Lower leg skin (tissue), 3 donors: ENCODE measurements at regions not wholly inside any gene's neighbourhood (a gene's known extent, or its start where the extent isn't known, plus 50 kb on each side); places are given as distances from the start of the nearest gene placed in this dataset.

ENCODE experiments used
- POLR2A ChIP-seq, 2 donors: fragments of 450-650 bp; IDR thresholded peaks; one replicate each; pipeline ENCODE4 v1.6.1; 2016 to 2017; ENCODE audit warnings: antibody characterized with exemption in 2 of 2, mild to moderate bottlenecking in 1 of 2, moderate library complexity in 1 of 2
- TF ChIP-seq, protein P1 (sequence below), 3 donors: fragments of 450-650 bp; IDR thresholded peaks; one replicate each; pipeline ENCODE4 v1.5.1; 2016; ENCODE audit warnings: antibody characterized with exemption in 3 of 3, mild to moderate bottlenecking in 3 of 3, moderate library complexity in 2 of 3

DNA sequence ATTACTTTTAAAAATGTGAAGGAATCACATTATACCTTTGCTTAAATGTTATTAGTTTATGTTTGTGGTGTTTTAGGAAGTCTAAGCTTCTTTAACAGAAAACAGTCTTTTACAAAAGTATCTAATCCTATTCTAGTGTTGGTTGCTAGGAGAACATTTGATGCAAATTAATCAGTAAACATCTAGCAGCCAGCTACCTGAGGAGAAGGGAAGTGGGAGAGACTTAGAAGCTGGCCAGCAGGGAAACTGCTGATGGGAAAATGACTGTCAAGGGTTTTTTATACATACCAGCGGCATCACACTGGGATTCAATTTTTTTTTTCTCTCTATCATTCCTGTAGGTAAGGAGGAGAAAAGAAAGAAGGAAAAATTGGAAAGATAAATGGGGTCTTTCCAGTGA, 686.0 kb upstream of the MMS22L start:
- no peak for TF ChIP-seq POLR2A (IDR thresholded peaks at IDR 0.05)
- TF ChIP-seq, protein P1, sequence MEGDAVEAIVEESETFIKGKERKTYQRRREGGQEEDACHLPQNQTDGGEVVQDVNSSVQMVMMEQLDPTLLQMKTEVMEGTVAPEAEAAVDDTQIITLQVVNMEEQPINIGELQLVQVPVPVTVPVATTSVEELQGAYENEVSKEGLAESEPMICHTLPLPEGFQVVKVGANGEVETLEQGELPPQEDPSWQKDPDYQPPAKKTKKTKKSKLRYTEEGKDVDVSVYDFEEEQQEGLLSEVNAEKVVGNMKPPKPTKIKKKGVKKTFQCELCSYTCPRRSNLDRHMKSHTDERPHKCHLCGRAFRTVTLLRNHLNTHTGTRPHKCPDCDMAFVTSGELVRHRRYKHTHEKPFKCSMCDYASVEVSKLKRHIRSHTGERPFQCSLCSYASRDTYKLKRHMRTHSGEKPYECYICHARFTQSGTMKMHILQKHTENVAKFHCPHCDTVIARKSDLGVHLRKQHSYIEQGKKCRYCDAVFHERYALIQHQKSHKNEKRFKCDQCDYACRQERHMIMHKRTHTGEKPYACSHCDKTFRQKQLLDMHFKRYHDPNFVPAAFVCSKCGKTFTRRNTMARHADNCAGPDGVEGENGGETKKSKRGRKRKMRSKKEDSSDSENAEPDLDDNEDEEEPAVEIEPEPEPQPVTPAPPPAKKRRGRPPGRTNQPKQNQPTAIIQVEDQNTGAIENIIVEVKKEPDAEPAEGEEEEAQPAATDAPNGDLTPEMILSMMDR (IDR thresholded peaks at IDR 0.05): no peak
